HG02610 (cell line): ENCODE measurements at regions not wholly inside any gene's neighbourhood (a gene's known extent, or its start where the extent isn't known, plus 50 kb on each side); places are given as distances from the start of the nearest gene placed in this dataset.
"Not testable (repeated sequence)": the region's sequence is repeated elsewhere in the genome, so short reads cannot be mapped to it uniquely, and the experiment has no call there.

Source experiments
- ATAC-seq: cut with Tn5 transposase; IDR thresholded peaks from one replicate; pipeline ENCODE4 v1.9.1; 2021; ENCODE audit warnings: mild to moderate bottlenecking, moderate library complexity; ENCODE audit not compliant: unreplicated experiment

DNA sequence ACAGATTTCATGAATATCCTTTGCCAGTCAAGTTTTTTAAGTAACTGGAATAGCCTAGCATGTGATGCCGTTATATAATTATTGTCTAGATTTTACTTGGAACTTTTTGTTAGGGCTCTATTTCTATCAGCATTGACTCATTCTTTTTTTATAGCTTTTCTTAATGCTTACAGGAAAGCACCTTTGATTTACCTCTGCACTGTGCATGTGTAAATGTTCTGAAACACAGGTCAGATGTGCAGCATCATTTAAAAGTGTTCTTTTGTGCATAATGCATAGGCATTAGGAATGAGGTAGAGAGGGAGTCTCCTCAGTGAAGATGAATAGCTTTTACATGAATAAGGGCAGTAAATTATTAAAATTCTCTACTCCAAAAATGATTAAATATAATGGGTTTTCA lies 669.3 kb upstream of the MBL2 start:
- no peak for ATAC-seq

DNA sequence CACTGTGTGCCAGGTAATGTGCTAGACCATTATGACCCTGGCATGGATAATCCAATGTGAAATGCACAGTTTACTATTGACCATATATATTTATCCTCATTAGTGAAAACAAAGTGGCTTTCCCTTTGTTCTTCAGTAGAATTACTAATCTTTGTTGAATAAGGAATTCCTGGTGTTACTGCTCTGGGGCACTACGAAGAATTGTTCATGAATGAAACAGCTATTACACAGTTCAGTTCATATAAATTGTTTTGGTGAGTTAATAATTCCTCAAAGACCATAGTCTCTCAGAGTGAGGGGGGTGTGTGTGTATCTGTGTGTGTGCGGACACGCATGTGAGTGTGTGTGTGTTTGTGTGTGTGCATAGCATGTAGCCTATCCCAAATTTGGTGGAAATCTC lies 668.0 kb upstream of the MBL2 start:
- ATAC-seq: no peak

DNA sequence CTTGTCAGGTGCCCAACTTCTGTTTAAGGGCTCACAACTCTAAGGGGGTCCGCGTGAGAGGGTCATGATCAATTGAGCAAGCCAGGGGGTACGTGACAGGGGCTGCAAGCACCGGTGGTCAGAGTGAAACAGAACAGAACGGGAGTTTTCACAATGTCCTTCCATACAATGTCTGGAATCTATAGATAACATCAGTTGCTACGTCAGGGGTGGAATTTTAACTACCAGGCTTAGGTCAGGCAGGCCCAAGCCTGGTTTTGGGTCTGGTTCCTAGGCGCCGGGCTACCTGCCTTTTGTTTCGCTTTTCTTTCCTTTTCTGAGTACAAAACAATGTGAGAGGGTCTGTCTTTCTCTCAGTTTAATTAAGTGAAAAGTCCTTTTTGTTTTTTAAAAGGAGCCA lies 666.5 kb upstream of the MBL2 start:
- ATAC-seq: not testable (repeated sequence)

DNA sequence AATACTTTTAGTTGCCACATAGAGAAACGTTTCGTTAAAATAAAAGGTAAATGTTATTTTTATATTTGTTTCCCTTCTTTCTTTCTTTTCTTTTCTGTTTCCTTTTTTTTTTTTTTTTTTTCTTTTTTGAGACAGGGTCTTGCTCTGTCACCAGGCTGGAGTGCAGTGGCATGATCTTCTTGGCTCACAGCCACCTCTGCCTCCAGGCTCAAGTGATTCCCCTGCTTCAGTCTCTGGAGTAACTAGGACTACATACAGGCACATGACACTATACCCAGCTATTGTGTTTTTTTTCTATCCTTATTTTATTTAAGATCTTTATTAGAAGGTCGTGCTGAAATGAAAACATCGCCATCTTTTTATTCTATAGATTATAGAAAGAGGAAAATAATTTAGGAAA lies 661.8 kb upstream of the MBL2 start:
- no peak for ATAC-seq

DNA sequence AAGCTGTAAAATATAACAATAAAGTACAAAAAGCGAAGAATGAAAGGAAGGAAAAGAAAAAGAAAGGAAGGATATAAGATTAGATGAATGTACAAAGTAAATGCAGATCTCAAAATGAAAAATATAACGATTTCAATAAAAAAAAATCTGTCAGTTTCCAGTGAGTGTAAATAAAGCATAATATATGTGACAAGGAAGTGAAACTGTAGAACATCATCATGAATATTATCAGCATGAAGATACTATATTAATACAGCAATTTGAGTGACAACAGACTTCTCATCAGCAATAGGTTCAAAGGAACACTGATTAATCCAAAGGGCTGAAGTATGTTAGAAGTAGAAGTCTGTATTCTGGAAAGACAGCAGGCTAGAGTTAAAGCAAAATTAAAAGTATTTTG lies 659.5 kb upstream of the MBL2 start:
- ATAC-seq: no peak

DNA sequence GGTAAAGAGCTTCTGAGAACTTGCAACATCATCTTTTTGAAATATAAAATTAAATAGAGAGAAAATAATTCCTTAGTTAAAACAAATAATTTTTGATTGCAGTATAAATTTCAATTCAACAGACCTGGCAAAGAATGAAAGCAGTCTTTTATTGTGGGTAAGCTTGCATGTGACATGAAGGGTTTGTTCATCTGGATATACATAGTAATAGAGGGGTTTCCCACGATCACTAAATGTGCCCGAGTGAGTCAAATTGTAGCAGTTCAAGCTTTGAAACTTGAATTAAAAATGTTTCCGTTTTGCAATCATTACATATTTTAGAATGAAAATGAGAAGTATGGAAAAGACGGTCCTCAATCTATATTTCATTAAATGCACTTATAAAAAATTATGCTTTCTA lies 658.4 kb upstream of the MBL2 start:
- no peak for ATAC-seq

DNA sequence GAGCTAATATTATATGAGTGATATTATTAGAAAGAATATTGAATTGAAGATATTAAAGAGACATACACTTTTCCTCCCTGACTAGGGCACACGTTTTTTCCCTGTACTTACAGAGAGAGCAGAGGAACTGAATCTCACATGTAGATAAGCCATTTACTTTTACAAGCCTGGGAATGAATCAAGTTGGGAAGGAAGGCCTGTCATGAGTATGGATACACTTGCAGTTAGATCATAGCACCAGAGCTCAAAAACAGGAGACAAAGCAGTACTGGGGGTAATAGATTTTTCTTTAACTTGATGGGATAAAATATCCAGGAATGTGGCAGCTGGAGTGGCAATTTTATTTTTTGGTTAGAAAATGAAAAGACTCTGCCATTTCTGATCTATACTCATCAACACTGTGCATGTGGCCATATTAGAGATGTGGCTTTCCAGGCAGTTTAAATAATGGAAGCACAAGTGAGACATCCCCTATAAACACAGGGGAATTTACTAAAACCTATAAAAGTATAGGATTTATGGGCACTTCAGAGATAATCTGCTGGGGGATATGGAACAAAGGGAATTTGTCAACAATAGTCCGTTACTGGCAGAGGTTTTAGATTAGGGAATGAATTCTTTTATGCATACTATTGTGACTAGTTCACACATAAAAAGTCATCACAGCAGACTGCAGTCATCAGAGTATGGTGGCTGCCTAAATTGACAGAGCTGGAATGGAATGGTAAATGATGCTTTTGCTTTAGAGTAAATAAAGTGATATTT lies 657.7 kb upstream of the MBL2 start:
- no peak for ATAC-seq

DNA sequence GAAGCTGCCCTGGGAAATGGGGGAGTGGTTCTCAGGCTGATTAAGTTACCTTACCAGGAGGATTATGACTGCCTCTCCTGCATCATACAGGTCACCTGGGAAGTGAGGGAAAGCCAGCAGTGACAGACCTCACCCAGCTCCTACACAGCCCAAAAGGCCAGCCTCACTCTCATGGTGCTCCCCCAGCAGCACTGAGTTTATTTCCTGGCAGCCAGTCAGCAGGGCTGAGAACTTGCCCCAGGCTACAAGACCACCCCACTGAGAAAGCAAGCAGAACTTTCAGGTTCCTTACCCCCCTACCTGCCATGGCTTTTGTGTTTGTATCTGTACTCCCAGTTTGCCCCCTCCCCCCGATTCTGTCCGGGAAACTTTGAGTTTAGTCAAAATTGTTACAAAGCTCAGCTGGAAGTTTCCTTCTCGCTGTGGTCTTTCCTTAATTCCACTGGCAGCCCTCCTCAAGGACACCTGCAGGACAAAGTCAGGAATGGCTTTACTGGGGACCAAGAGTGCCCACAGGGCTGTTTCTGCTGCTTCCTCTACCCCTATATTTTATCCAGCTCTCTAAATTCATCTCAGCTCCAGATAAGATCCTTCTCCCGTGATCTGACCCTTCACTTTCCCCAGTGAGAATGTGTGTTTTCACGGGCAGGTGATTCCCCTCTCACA lies 649.8 kb upstream of the MBL2 start:
- no peak for ATAC-seq

DNA sequence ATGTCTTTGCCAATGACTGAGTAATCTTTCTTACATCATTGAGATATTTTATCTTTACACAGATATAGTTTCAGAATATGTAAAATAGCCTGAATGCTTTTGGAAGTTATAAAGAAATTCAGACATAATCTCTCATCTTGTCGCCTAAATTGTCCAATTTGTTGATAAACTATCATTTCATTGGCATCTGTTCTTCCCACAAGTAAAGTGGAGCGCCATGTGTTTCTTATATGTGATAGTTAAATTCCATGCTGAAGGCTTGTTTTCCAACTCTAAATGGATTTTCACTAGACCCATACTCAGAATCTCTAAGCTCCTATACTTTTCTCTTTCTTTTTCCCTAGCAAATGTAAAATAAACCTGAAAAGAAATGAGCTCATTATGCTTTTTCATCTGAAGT lies 640.1 kb upstream of the MBL2 start:
- no peak for ATAC-seq

DNA sequence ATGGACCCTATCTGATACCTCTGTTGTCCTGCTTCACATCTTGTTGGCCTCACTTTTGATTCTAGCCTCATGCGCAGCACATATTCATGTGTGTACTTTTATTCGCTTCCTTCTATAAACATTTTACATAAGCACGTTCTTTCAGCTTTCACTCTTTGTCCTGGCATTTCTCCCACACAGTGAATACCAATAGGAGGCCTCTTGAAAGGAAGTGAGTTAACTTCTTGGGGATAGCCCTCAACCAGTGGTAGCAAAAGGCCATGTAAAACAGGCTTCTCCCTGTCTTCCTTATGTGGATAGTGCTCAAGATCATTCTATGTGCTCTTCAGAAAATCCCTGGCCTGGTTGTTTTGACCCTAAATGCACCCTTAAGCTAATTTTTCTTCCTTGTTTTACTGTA lies 633.9 kb upstream of the MBL2 start:
- no peak for ATAC-seq

DNA sequence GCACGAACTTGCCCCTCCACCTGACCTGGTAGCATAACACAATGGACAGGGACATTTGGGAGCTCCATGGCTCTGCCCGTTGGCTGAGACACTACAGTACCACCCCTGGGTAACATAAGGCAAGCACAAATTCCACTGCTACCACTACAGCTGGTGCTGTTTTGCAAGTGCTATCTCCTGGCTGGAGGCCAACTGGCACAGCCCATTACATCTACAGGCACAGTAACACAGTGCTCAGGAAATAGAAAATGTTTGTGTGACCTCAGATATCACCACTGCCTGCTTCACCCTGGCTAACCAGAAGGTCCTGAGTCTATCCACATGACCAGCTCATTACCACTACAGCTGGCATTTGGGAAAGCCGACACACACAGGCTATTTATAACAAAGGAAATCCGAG lies 631.1 kb upstream of the MBL2 start:
- ATAC-seq: no peak

DNA sequence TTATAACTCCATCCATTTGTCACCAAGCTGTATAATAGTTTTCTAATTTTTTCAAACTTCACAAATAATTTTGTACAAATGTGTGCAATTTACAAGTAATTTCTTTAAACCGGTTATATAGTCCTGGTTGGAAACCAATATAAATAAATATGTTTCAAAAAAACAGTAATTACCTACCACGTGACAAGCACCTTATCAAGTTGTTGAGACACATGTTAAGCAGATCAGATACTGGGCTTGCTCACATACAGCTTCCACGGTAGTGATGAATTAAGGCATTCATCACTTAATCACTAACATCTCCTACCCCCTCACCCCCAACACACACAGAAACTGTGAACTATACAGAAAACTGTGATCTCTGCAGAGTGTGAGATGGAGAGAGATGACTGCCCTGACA lies 630.0 kb upstream of the MBL2 start:
- no peak for ATAC-seq

DNA sequence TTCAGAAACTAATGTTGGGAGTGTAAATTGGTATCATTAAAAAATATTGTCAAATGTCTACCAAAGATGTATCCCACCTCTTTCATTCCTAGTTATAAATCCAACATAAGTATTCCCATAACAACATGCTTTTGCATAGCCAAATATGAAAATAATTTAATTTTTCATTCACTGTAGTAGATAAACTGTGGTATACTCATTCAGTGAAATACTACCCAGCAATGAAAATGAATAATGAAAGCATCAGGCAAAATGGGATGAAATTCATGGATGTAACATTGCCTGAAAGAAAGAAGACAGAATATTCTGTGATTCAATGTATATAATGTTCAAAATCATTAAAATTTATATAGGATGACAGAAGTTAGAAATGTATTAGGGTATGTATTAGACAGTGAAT lies 629.0 kb upstream of the MBL2 start:
- no peak for ATAC-seq

DNA sequence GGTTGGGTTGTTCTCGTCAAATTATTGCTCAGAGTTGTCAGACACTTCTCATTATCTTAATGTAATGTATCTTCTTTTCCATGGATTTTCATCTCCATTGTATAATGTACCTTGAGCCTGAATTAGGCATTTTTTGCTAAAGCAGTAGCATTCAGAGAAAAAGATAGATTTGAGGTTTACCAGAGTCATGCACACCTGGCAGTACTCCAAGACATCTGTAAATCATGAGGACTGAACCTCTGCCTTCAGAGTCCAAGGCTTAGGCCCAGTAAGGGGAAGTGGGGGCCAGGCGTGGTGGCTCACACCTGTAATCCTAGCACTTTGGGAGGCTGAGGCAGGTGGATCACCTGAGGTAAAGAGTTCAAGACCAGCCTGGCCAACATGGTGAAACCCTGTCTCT lies 624.3 kb upstream of the MBL2 start:
- no peak for ATAC-seq

DNA sequence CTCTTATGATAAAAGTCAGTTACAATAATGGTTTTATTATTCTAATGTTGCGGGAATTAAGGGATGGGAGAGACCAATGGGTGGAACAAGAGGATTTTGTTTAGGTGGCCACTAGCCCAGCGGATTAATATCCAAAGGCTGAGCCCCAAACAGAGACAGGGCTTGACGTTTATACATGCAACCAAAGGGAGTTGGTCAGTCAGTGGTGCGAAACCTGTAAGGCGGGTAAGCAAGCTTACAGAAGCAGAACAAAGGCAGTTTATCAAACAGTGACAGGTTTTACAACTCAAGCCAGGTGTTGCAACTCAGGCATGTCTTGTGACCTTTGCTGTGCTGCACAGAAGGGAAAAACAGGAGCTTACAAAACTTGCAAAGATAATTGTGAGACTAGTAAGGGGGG lies 622.9 kb upstream of the MBL2 start:
- no peak for ATAC-seq

DNA sequence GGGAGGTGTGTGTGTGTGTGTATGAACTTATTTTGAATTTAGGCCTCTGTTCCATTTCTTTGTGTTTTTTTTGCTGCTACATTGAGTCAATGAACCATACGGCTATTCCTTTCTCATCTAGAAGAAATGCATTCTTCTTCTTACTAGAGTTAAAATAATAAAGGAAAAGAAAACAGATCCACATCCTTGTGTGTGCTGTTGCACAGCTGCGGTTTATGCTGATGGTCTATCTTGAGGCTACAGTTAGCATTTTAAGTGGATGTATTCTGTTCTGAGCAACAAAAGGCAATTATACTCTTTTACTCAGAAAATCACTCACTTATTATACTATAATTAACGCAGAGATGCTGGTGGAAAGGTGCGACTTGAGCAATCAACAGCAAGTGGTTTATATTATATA lies 615.0 kb upstream of the MBL2 start:
- no peak for ATAC-seq

DNA sequence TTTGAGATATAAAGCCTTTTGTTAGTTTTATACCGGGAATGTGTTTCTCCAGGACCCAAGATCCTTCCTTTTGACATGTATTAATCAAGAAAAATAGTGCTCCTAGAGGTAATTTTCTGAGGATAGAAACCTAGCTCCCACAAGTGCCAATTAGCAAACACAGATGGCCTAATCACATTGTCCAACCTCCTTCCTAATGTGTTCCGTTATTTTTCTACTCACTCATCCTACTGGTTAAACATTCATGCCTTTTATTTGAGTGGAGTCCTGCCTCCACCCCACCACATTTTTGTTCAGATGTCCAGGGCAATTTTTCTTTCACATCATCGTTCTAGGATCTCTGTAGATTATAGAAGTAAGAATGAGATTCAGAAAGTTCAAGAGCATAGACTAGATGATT lies 610.0 kb upstream of the MBL2 start:
- no peak for ATAC-seq

DNA sequence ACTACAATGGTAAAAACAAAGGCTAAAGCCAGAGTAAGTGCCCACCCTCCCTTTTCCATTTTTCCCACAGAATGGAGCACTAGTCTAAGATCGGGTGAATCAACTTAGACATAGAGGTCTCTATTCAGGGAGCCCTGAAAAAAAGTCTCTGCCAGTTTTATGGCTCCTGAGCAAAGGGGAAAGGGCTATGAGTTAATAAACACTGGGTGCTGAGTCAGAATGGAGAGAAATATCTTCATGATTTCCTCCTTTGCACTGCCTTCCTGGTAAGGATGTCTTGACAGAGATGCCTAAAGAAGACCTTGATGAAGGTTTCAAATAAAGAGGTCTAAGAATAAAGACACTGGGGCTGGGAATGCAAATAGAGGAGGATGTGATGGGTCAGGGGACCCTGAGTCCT lies 607.4 kb upstream of the MBL2 start:
- ATAC-seq: no peak

DNA sequence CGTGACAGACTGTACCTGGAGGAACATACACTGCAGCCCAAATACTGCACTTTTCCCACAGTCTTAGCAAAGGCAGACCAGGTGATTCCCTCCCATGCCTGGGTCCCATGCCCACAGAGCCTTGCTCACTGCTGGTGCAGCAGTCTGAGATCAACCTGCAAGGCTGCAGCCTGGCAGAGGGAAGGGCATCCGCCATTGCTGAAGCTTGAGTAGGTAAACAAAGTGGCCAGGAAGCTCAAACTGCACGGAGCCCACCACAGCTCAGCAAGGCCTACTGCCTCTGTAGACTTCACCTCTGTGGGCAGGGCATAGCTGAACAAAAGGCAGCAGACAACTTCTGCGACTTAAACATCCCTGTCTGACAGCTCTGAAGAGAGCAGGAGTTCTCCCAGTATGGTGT lies 597.8 kb upstream of the MBL2 start:
- no peak for ATAC-seq

DNA sequence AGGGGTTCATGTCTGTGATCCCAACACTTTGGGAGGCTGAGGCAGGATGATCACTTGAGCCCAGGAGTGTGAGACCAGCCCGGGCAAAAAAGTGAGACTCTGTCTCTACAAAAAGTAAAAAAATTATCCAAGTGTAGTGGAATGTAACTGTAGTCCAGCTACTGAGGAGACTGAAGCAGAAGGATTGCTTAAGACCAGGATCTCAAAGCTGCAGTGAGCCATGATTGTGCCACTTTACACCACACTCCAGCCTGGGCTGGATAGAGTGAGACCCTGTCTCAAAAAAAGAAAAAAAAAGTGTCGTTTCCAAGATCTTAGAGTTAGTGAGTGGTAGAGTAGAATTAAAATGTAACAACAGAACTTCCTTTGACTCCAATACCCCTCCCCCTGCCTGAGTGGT lies 589.4 kb upstream of the MBL2 start:
- no peak for ATAC-seq

DNA sequence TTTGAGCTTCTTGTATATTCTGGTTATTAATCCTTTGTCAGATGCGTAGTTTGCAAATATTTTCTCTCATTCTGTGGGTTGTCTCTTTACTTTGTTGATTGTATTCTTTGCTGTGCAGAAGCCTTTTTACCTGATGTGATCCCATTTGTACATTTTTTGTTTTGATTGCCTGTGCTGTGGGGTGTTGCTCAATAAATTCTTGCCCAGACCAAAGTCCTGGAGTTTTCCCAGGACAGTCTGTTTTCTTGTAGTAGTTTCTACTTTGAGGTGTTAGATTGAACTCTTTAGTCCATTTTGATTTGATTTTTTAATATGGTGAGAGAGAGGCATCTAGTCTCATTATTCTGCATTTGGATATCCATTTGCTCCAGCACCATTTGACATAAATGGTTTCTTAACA lies 588.7 kb upstream of the MBL2 start:
- ATAC-seq: no peak

DNA sequence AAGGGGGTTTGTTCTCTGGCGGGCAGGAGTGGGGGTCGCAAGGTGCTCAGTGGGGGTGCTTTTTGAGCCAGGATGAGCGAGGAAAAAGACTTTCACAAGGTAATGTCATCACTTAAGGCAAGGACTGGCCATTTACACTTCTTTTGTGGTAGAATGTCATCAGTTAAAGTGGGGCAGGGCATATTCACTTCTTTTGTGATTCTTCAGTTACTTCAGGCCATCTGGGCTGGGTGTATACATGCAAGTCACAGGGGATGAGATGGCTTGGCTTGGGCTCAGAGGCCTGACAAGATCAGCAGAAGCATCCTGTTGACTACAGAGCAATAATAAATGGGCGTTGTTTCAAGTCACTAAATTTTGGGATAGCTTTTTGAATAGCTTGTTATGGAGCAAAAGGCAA lies 586.4 kb upstream of the MBL2 start:
- ATAC-seq: not testable (repeated sequence)

DNA sequence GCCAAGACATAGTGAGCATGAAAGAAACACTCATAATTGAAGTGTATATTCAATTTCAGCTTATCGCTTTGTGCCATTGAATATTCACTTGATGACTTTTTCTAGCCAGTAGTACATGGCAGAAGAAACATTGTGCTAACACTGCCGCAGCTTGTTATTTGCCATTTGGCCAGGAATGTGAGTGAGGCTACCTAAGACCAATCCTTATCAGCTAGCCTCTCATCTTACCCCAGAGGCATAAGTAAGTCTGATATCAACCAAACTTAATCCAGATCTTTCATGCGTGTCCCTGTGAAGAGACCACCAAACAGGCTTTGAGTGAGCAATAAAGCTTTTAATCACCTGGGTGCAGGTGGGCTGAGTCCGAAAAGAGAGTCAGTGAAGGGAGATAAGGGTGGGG lies 586.0 kb upstream of the MBL2 start:
- ATAC-seq: no peak
